ENCODE measurements at regions not wholly inside any gene's neighbourhood (a gene's known extent, or its start where the extent isn't known, plus 50 kb on each side); places are given as distances from the start of the nearest gene placed in this dataset.

GRCh38 chr4:29277381-29277780 is 1442.8 kb upstream of the PCDH7 start:
- TF ChIP-seq TCF7L2 (IDR thresholded peaks at IDR 0.05; ENCODE audit: low read depth, low read length) (no peak), SIN3A (IDR thresholded peaks at IDR 0.05; ENCODE audit: borderline replicate concordance, insufficient read depth, low read depth, low read length) (no peak), POLR2AphosphoS5 (IDR thresholded peaks at IDR 0.05; ENCODE audit: low read depth, low read length) (no peak)
- TF ChIP-seq, protein P1, sequence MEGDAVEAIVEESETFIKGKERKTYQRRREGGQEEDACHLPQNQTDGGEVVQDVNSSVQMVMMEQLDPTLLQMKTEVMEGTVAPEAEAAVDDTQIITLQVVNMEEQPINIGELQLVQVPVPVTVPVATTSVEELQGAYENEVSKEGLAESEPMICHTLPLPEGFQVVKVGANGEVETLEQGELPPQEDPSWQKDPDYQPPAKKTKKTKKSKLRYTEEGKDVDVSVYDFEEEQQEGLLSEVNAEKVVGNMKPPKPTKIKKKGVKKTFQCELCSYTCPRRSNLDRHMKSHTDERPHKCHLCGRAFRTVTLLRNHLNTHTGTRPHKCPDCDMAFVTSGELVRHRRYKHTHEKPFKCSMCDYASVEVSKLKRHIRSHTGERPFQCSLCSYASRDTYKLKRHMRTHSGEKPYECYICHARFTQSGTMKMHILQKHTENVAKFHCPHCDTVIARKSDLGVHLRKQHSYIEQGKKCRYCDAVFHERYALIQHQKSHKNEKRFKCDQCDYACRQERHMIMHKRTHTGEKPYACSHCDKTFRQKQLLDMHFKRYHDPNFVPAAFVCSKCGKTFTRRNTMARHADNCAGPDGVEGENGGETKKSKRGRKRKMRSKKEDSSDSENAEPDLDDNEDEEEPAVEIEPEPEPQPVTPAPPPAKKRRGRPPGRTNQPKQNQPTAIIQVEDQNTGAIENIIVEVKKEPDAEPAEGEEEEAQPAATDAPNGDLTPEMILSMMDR (IDR thresholded peaks at IDR 0.05) = no peak
- TF ChIP-seq, protein P2, sequence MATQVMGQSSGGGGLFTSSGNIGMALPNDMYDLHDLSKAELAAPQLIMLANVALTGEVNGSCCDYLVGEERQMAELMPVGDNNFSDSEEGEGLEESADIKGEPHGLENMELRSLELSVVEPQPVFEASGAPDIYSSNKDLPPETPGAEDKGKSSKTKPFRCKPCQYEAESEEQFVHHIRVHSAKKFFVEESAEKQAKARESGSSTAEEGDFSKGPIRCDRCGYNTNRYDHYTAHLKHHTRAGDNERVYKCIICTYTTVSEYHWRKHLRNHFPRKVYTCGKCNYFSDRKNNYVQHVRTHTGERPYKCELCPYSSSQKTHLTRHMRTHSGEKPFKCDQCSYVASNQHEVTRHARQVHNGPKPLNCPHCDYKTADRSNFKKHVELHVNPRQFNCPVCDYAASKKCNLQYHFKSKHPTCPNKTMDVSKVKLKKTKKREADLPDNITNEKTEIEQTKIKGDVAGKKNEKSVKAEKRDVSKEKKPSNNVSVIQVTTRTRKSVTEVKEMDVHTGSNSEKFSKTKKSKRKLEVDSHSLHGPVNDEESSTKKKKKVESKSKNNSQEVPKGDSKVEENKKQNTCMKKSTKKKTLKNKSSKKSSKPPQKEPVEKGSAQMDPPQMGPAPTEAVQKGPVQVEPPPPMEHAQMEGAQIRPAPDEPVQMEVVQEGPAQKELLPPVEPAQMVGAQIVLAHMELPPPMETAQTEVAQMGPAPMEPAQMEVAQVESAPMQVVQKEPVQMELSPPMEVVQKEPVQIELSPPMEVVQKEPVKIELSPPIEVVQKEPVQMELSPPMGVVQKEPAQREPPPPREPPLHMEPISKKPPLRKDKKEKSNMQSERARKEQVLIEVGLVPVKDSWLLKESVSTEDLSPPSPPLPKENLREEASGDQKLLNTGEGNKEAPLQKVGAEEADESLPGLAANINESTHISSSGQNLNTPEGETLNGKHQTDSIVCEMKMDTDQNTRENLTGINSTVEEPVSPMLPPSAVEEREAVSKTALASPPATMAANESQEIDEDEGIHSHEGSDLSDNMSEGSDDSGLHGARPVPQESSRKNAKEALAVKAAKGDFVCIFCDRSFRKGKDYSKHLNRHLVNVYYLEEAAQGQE (IDR thresholded peaks at IDR 0.05; ENCODE audit: insufficient read depth in 1 of 2, low read depth in 2 of 2, low read length in 1 of 2) = no peak
- in situ Hi-C loops (cut with HindIII; ENCODE audit: low pct_unique_long_range_greater_than_20kb, low sequenced_read_pairs) = no loop called here
- no peak for ATAC-seq

DNA sequence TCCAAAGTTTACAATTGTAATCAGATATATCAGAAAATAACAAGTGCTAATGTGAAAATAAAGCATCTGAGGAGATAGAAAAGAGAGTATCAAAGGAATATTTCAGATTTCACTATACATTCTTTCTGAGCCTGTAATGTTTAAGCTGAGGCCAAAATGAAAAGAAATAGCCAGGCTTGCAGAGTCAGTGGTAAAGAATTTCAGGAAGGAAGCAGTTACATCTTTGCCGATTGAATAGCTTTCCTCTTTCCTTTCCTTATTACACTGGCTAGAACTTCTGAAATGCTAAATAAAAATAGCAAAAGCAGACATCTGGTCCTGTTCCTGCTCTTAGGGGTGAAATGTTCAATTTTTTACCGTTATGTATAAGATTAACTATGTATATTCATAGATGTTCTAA is 1441.6 kb upstream of the PCDH7 start:
- Histone ChIP-seq H3K9me3 (ENCODE audit: control insufficient read depth, insufficient read depth, low read depth, low read length) (no peaks in the 10 kb centered on the region), H3K36me3 (ENCODE audit: control insufficient read depth, insufficient read depth, low read length) (no peaks in the 10 kb centered on the region), H3K4me3 (ENCODE audit: low read depth in 2 of 2, low read length in 2 of 2) (no peak overlapping the region), H3K27me3 (ENCODE audit: control insufficient read depth, insufficient read depth, low read length) (no peaks in the 10 kb centered on the region), H3K27ac (ENCODE audit: low read length) (no peak overlapping the region), H3K4me1 (ENCODE audit: control insufficient read depth, insufficient read depth, low read length) (no peaks in the 10 kb centered on the region)
- in situ Hi-C loops (cut with HindIII; ENCODE audit: low pct_unique_long_range_greater_than_20kb, low sequenced_read_pairs) (no loop called here), intact Hi-C loops (cut with micrococcal nuclease; ENCODE audit: unreplicated experiment) (no loop called here)
- CTCF ChIA-PET = no interaction called here
- TF ChIP-seq TCF7L2 (IDR thresholded peaks at IDR 0.05; ENCODE audit: low read depth, low read length) (no peak), SIN3A (IDR thresholded peaks at IDR 0.05; ENCODE audit: borderline replicate concordance, insufficient read depth, low read depth, low read length) (no peak), POLR2AphosphoS5 (IDR thresholded peaks at IDR 0.05; ENCODE audit: low read depth, low read length) (no peak)
- TF ChIP-seq, protein P2 (IDR thresholded peaks at IDR 0.05; ENCODE audit: insufficient read depth in 1 of 2, low read depth in 2 of 2, low read length in 1 of 2) = no peak
- TF ChIP-seq, protein P1 (IDR thresholded peaks at IDR 0.05) = no peak
- ATAC-seq = no peak
- no TSS peak for BruUV-seq (replicated peaks)
- no peak for DNase-seq (ENCODE audit: low read depth, low spot score)
- POLR2A ChIA-PET = no interaction called here

More at GRCh38 chr4:29277381-29277780, 1442.8 kb upstream of the PCDH7 start:
- POLR2A ChIA-PET = no interaction called here
- H3K27ac ChIP-seq (ENCODE audit: low read length) = no peak overlapping the region
- no peak overlapping the region for H3K4me3 ChIP-seq (ENCODE audit: low read depth in 2 of 2, low read length in 2 of 2)
- no peaks in the 10 kb centered on the region for H3K36me3 ChIP-seq (ENCODE audit: control insufficient read depth, insufficient read depth, low read length)
- CTCF ChIA-PET = interaction anchor here (0.6 kb wide), 1 partner anchor 1283 kb away, joined by 3 read pairs; no protein-coding TSS in a partner anchor
- intact Hi-C loops (cut with micrococcal nuclease; ENCODE audit: unreplicated experiment) = no loop called here
- no peaks in the 10 kb centered on the region for H3K4me1 ChIP-seq (ENCODE audit: control insufficient read depth, insufficient read depth, low read length)
- no peak for DNase-seq (ENCODE audit: low read depth, low spot score)
- no TSS peak for BruUV-seq (replicated peaks)
- no peaks in the 10 kb centered on the region for H3K27me3 ChIP-seq (ENCODE audit: control insufficient read depth, insufficient read depth, low read length)
- no peaks in the 10 kb centered on the region for H3K9me3 ChIP-seq (ENCODE audit: control insufficient read depth, insufficient read depth, low read depth, low read length)

Data from Panc1 (cell line).